ENCODE measurements at regions not wholly inside any gene's neighbourhood (a gene's known extent, or its start where the extent isn't known, plus 50 kb on each side); places are given as distances from the start of the nearest gene placed in this dataset.

- Histone ChIP-seq H3K27me3 (no peaks in the 10 kb centered on the region), H3K9me3 (no peaks in the 10 kb centered on the region), H3K4me1 (no peaks in the 10 kb centered on the region), H3K36me3 (no peaks in the 10 kb centered on the region), H3K4me3 (replicated peaks in 1 of 3) (no peak overlapping the region), H3K27ac (no peak overlapping the region)
- DNase-seq, result no peak
- intact Hi-C loops (cut with DNase I), result no loop called here
- TF ChIP-seq POLR2A (IDR thresholded peaks at IDR 0.05) (no peak), CTCF (IDR thresholded peaks at IDR 0.05) (no peak)
- 77 to 85% methylated on average over 1 of the region's 1 CpG for WGBS, 2 donors
Measured at GRCh38 chr14:97532052-97532451, 734.9 kb downstream of the VRK1 start.

GRCh38 chr14:97536421-97536820 is 739.2 kb downstream of the VRK1 start:
- no peaks in the 10 kb centered on the region for H3K36me3 ChIP-seq
- TF ChIP-seq POLR2A (IDR thresholded peaks at IDR 0.05) (no peak), CTCF (IDR thresholded peaks at IDR 0.05) (no peak)
- no peaks in the 10 kb centered on the region for H3K9me3 ChIP-seq
- H3K4me1 ChIP-seq, result no peaks in the 10 kb centered on the region
- H3K27me3 ChIP-seq, result no peaks in the 10 kb centered on the region
- no peak overlapping the region for H3K27ac ChIP-seq
- intact Hi-C loops (cut with DNase I), result no loop called here
- WGBS, 2 donors, result 48 to 57% methylated on average over 4 of the region's 4 CpGs
- no peak for DNase-seq
- H3K4me3 ChIP-seq (replicated peaks in 1 of 3), result no peak overlapping the region

- Histone ChIP-seq H3K27ac (no peak overlapping the region), H3K9me3 (no peaks in the 10 kb centered on the region), H3K27me3 (no peaks in the 10 kb centered on the region), H3K36me3 (no peaks in the 10 kb centered on the region), H3K4me1 (no peaks in the 10 kb centered on the region), H3K4me3 (replicated peaks in 1 of 3) (no peak overlapping the region)
- TF ChIP-seq POLR2A (IDR thresholded peaks at IDR 0.05), result no peak
- TF ChIP-seq CTCF (IDR thresholded peaks at IDR 0.05), result no peak
- WGBS, 2 donors, result 73 to 77% methylated on average over 10 of the region's 10 CpGs
- intact Hi-C loops (cut with DNase I), result no loop called here
- DNase-seq, result no peak
Measured at GRCh38 chr14:97538749-97539410, 741.7 kb downstream of the VRK1 start.

GRCh38 chr14:97539411-97539795 is 742.2 kb downstream of the VRK1 start:
- H3K4me3 ChIP-seq (replicated peaks in 1 of 3), result no peak overlapping the region
- DNase-seq, result no peak
- WGBS, 2 donors, result 61 to 78% methylated on average over 5 of the region's 5 CpGs
- no peak overlapping the region for H3K27ac ChIP-seq
- TF ChIP-seq POLR2A (IDR thresholded peaks at IDR 0.05) (no peak), CTCF (IDR thresholded peaks at IDR 0.05) (no peak)
- H3K27me3 ChIP-seq, result no peaks in the 10 kb centered on the region
- H3K9me3 ChIP-seq, result no peaks in the 10 kb centered on the region
- no peaks in the 10 kb centered on the region for H3K36me3 ChIP-seq
- no peaks in the 10 kb centered on the region for H3K4me1 ChIP-seq
- intact Hi-C loops (cut with DNase I), result no loop called here

- Histone ChIP-seq H3K27ac (no peak overlapping the region), H3K9me3 (no peaks in the 10 kb centered on the region), H3K4me3 (replicated peaks in 1 of 3) (no peak overlapping the region), H3K27me3 (no peaks in the 10 kb centered on the region), H3K36me3 (no peaks in the 10 kb centered on the region), H3K4me1 (no peaks in the 10 kb centered on the region)
- WGBS, 2 donors, result 75 to 80% methylated on average over 3 of the region's 3 CpGs
- TF ChIP-seq CTCF (IDR thresholded peaks at IDR 0.05) (no peak), POLR2A (IDR thresholded peaks at IDR 0.05) (no peak)
- no peak for DNase-seq
- intact Hi-C loops (cut with DNase I), result no loop called here
Measured at GRCh38 chr14:97539884-97540283, 742.7 kb downstream of the VRK1 start.
